Calu3 (cell line): ENCODE measurements at regions not wholly inside any gene's neighbourhood (a gene's known extent, or its start where the extent isn't known, plus 50 kb on each side); places are given as distances from the start of the nearest gene placed in this dataset.

Experiments used
- BruUV-seq: library from RNA; stranded (reverse); fragments of 400-500 nt; replicated peaks from 2 replicates; lab custom pipeline; 2021; lab: Mats Ljungman, UMichigan
- CTCF ChIA-PET: fragments of 300-600 bp; sonication (Branson Sonifier 250); formaldehyde crosslinking; loops from one replicate; lab custom pipeline; 2022; ENCODE audit warnings: antibody characterized with exemption; lab: Charles Lee
- DNase-seq: peaks from one replicate; pipeline ENCODE4 v3.0.0; 2022
- H3K27ac Mint-ChIP-seq: one replicate; pipeline ENCODE4 v1.8.0; 2022; ENCODE audit warnings: mixed read lengths; ENCODE audit not compliant: unreplicated experiment
- H3K27me3 Mint-ChIP-seq: one replicate; pipeline ENCODE4 v1.8.0; 2022; ENCODE audit warnings: mixed read lengths; ENCODE audit not compliant: unreplicated experiment
- H3K36me3 Mint-ChIP-seq: one replicate; pipeline ENCODE4 v1.8.0; 2022; ENCODE audit warnings: mild to moderate bottlenecking, moderate library complexity, mixed read lengths; ENCODE audit not compliant: insufficient read depth, unreplicated experiment
- H3K4me1 Mint-ChIP-seq: one replicate; pipeline ENCODE4 v1.8.0; 2022; ENCODE audit warnings: mild to moderate bottlenecking, low read depth, mixed read lengths; ENCODE audit not compliant: unreplicated experiment
- H3K4me3 Mint-ChIP-seq: one replicate; pipeline ENCODE4 v1.8.0; 2022; ENCODE audit warnings: mild to moderate bottlenecking, low read depth, moderate library complexity, mixed read lengths; ENCODE audit not compliant: unreplicated experiment
- H3K9me3 Mint-ChIP-seq: one replicate; pipeline ENCODE4 v1.8.0; 2022; ENCODE audit warnings: low read depth, mixed read lengths; ENCODE audit not compliant: unreplicated experiment
- intact Hi-C: fragments of 100-400 bp; cut with micrococcal nuclease; formaldehyde crosslinking; loops from one replicate; pipeline ENCODE4 v1.10.0; 2022; ENCODE audit not compliant: unreplicated experiment
- TF ChIP-seq, protein P1 (sequence below): fragments of 200-600 bp; IDR thresholded peaks from one replicate; pipeline ENCODE4 v1.8.0; 2022; ENCODE audit warnings: antibody characterized with exemption; ENCODE audit not compliant: unreplicated experiment

DNA sequence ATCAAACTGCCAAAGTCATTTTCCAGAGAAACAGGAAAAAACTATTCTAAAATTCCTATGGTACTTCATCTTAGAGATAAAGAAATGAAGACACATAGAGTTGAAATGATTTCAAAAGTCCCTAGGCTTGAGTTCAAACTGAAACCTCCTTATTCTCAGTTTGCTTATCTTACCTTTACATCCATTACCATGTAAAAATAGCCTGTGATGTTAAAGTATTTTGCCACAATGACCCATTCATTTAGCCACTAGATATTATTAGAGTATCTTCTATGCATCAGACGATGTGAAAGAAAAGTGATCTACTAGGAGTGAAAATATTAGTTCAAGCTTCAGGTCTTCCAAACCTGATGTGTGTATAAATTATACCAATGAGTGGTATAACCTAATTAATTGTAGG, 55.1 kb upstream of the TTC14 start:
- TF ChIP-seq, protein P1, sequence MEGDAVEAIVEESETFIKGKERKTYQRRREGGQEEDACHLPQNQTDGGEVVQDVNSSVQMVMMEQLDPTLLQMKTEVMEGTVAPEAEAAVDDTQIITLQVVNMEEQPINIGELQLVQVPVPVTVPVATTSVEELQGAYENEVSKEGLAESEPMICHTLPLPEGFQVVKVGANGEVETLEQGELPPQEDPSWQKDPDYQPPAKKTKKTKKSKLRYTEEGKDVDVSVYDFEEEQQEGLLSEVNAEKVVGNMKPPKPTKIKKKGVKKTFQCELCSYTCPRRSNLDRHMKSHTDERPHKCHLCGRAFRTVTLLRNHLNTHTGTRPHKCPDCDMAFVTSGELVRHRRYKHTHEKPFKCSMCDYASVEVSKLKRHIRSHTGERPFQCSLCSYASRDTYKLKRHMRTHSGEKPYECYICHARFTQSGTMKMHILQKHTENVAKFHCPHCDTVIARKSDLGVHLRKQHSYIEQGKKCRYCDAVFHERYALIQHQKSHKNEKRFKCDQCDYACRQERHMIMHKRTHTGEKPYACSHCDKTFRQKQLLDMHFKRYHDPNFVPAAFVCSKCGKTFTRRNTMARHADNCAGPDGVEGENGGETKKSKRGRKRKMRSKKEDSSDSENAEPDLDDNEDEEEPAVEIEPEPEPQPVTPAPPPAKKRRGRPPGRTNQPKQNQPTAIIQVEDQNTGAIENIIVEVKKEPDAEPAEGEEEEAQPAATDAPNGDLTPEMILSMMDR, result no peak
- H3K4me3 Mint-ChIP-seq, result no peak overlapping the region
- no peaks in the 10 kb centered on the region for H3K9me3 Mint-ChIP-seq
- no TSS peak for BruUV-seq
- CTCF ChIA-PET, result no interaction called here
- no peak for DNase-seq
- no peaks in the 10 kb centered on the region for H3K27me3 Mint-ChIP-seq
- no peaks in the 10 kb centered on the region for H3K4me1 Mint-ChIP-seq
- intact Hi-C loops, result no loop called here
- no peaks in the 10 kb centered on the region for H3K36me3 Mint-ChIP-seq
- H3K27ac Mint-ChIP-seq, result no peak overlapping the region

DNA sequence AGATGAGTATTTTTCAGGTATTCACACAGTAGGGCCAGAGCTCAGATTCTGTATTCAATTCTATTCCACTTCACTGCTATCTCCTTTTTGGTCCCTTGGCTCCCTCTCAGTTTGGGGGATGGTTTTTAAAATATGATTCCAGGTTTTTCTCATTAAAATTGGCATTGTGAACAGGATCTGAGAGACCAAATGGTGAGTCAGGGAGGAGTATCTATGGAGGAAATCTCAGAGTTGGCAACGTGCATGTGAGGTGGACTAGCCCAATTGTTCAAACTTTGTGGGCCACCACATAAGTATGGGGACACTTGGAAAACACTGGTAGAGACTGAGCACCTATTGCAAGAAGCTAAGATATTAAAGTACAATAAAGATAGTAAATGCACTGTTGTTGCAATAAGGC, 53.9 kb upstream of the TTC14 start:
- no peak overlapping the region for H3K27ac Mint-ChIP-seq
- no peak for DNase-seq
- TF ChIP-seq, protein P1, result no peak
- no peak overlapping the region for H3K4me3 Mint-ChIP-seq
- H3K9me3 Mint-ChIP-seq, result no peaks in the 10 kb centered on the region
- intact Hi-C loops, result no loop called here
- H3K27me3 Mint-ChIP-seq, result no peaks in the 10 kb centered on the region
- H3K36me3 Mint-ChIP-seq, result no peaks in the 10 kb centered on the region
- H3K4me1 Mint-ChIP-seq, result no peaks in the 10 kb centered on the region
- no TSS peak for BruUV-seq
- CTCF ChIA-PET, result interaction anchor here (0.7 kb wide), 1 partner anchor 417 kb away, joined by 3 read pairs; no protein-coding TSS in a partner anchor
